Sigmoid colon (tissue), 6 donors: ENCODE measurements at regions not wholly inside any gene's neighbourhood (a gene's known extent, or its start where the extent isn't known, plus 50 kb on each side); places are given as distances from the start of the nearest gene placed in this dataset.

Experiments used
- DNase-seq: peaks from one replicate; pipeline ENCODE4 v3.0.0-alpha.2; 2019
- H3K27ac ChIP-seq, 4 donors: fragments of 200-600 bp; sonication (generic); one replicate each; pipeline ENCODE4 v1.5.1; 2016 to 2019; ENCODE audit warnings: mild to moderate bottlenecking in 1 of 4
- H3K27me3 ChIP-seq, 3 donors: fragments of 200-600 bp; sonication (generic); one replicate each; pipeline ENCODE4 v1.5.1; 2019; ENCODE audit warnings: mild to moderate bottlenecking in 1 of 3
- H3K36me3 ChIP-seq, 4 donors: fragments of 200-600 bp; sonication (generic); one replicate each; pipeline ENCODE4 v1.5.1; 2016 to 2019
- H3K4me1 ChIP-seq, 4 donors: fragments of 200-600 bp; sonication (generic); one replicate each; pipeline ENCODE4 v1.5.1; 2017 to 2019
- H3K4me3 ChIP-seq, 4 donors: fragments of 200-600 bp; sonication (generic); one replicate each; pipeline ENCODE4 v1.5.1; 2017 to 2019; ENCODE audit warnings: mild to moderate bottlenecking in 2 of 4, moderate library complexity in 1 of 4
- H3K9me3 ChIP-seq, 4 donors: fragments of 200-600 bp in 3 of 4; sonication (generic) in 3 of 4; one replicate each; pipeline versions ENCODE4 v1.5.1 to v1.6.1; 2013 to 2019
- CTCF ChIP-seq, 4 experiments: fragments of 450-650 bp in 3 of 4; fragments of 200-600 bp in 1 of 4; IDR thresholded peaks; one replicate each; pipeline ENCODE4 v1.5.1; 2016 to 2019; ENCODE audit warnings: antibody characterized with exemption in 4 of 4, mild to moderate bottlenecking in 3 of 4, moderate library complexity in 2 of 4
- EP300 ChIP-seq, 4 donors: sonication (generic); formaldehyde crosslinking; IDR thresholded peaks; one replicate each; pipeline ENCODE4 v1.6.1; 2017; ENCODE audit warnings: antibody characterized with exemption in 4 of 4
- POLR2A ChIP-seq, 2 donors: fragments of 450-650 bp; IDR thresholded peaks; one replicate each; pipeline ENCODE4 v1.6.1; 2016; ENCODE audit warnings: antibody characterized with exemption in 2 of 2, mild to moderate bottlenecking in 2 of 2, moderate library complexity in 2 of 2
- POLR2AphosphoS5 ChIP-seq, 4 donors: sonication (generic); formaldehyde crosslinking; IDR thresholded peaks; one replicate each; pipeline ENCODE4 v1.6.1; 2017; ENCODE audit warnings: antibody characterized with exemption in 4 of 4
- WGBS, 2 donors: extraction: QIAGEN DNeasy Blood & Tissue Kit; methylation state at CpG; one replicate each; pipeline ENCODE4 v1.1.7; 2013; 5-methylcytosine and 5-hydroxymethylcytosine counted together
- intact Hi-C: fragments of 100-400 bp; cut with DNase I; formaldehyde crosslinking; loops from one replicate; pipeline ENCODE4 v1.15.1; 2023
- donor health status: healthy with polysubstance abuse.
- donor health status: healthy.

- 81 to 88% methylated on average over 2 of the region's 2 CpGs for WGBS, 2 donors
- H3K4me1 ChIP-seq: no peaks in the 10 kb centered on the region
- no peak overlapping the region for H3K27ac ChIP-seq
- H3K36me3 ChIP-seq: no peaks in the 10 kb centered on the region
- no peak overlapping the region for H3K4me3 ChIP-seq
- no peaks in the 10 kb centered on the region for H3K27me3 ChIP-seq
- DNase-seq: no peak
- H3K9me3 ChIP-seq: peaks cover 0 to 3% (median 0%) of the 10 kb centered on the region in 4 donors
- intact Hi-C loops: no loop called here
- TF ChIP-seq EP300 (IDR thresholded peaks at IDR 0.05) (no peak), CTCF (IDR thresholded peaks at IDR 0.05) (no peak), POLR2AphosphoS5 (IDR thresholded peaks at IDR 0.05) (no peak)
Measured at GRCh38 chr4:29319663-29320340, 1400.4 kb upstream of the PCDH7 start.

- no peak overlapping the region for H3K4me3 ChIP-seq
- H3K9me3 ChIP-seq: peaks cover 0 to 3% (median 0%) of the 10 kb centered on the region in 4 donors
- no peaks in the 10 kb centered on the region for H3K27me3 ChIP-seq
- intact Hi-C loops: no loop called here
- WGBS, 2 donors: 65 to 72% methylated on average over 6 of the region's 6 CpGs
- no peaks in the 10 kb centered on the region for H3K36me3 ChIP-seq
- TF ChIP-seq POLR2A (IDR thresholded peaks at IDR 0.05): no peak
- TF ChIP-seq POLR2AphosphoS5 (IDR thresholded peaks at IDR 0.05): no peak
- no peak for TF ChIP-seq EP300 (IDR thresholded peaks at IDR 0.05)
- TF ChIP-seq CTCF (IDR thresholded peaks at IDR 0.05): no peak
- H3K27ac ChIP-seq: no peak overlapping the region
- H3K4me1 ChIP-seq: no peaks in the 10 kb centered on the region
- no peak for DNase-seq
Measured at GRCh38 chr4:29320947-29321620, 1399.1 kb upstream of the PCDH7 start.

- Histone ChIP-seq H3K27me3 (no peaks in the 10 kb centered on the region), H3K36me3 (no peaks in the 10 kb centered on the region), H3K4me3 (no peak overlapping the region), H3K4me1 (no peaks in the 10 kb centered on the region), H3K27ac (no peak overlapping the region), H3K9me3 (peaks cover 0 to 3% (median 0%) of the 10 kb centered on the region in 4 donors)
- DNase-seq: no peak
- WGBS, 2 donors: 82 to 84% methylated on average over 2 of the region's 2 CpGs
- TF ChIP-seq CTCF (IDR thresholded peaks at IDR 0.05) (no peak), EP300 (IDR thresholded peaks at IDR 0.05) (no peak), POLR2AphosphoS5 (IDR thresholded peaks at IDR 0.05) (no peak), POLR2A (IDR thresholded peaks at IDR 0.05) (no peak)
- intact Hi-C loops: no loop called here
Measured at GRCh38 chr4:29326004-29326403, 1394.2 kb upstream of the PCDH7 start.

GRCh38 chr4:29326816-29327215, 1393.4 kb upstream of the PCDH7 start:
- Histone ChIP-seq H3K27me3 (no peaks in the 10 kb centered on the region), H3K4me3 (no peak overlapping the region), H3K36me3 (no peaks in the 10 kb centered on the region), H3K27ac (no peak overlapping the region), H3K9me3 (no peaks in the 10 kb centered on the region), H3K4me1 (no peaks in the 10 kb centered on the region)
- 61 to 65% methylated on average over 2 of the region's 2 CpGs for WGBS, 2 donors
- TF ChIP-seq EP300 (IDR thresholded peaks at IDR 0.05) (no peak), POLR2AphosphoS5 (IDR thresholded peaks at IDR 0.05) (no peak), POLR2A (IDR thresholded peaks at IDR 0.05) (no peak), CTCF (IDR thresholded peaks at IDR 0.05) (no peak)
- no peak for DNase-seq
- intact Hi-C loops: no loop called here
